ENCODE measurements at regions not wholly inside any gene's neighbourhood (a gene's known extent, or its start where the extent isn't known, plus 50 kb on each side); places are given as distances from the start of the nearest gene placed in this dataset.

- Histone ChIP-seq H3K36me3 (ENCODE audit: control insufficient read depth in 4 of 4, insufficient read depth in 4 of 4, low read length in 4 of 4) (no peaks in the 10 kb centered on the region), H3K9ac (ENCODE audit: insufficient read depth in 1 of 2, low read length in 2 of 2) (no peak overlapping the region), H3K4me1 (ENCODE audit: control insufficient read depth in 5 of 5, insufficient read depth in 5 of 5, low read length in 5 of 5) (no peaks in the 10 kb centered on the region), H3K27ac (ENCODE audit: low read depth in 1 of 2, low read length in 1 of 2) (no peak overlapping the region), H3K9me3 (ENCODE audit: control insufficient read depth in 4 of 4, insufficient read depth in 3 of 4, low read length in 3 of 4) (no peaks in the 10 kb centered on the region), H3K4me3 (no peak overlapping the region), H3K27me3 (ENCODE audit: control insufficient read depth in 3 of 3, insufficient read depth in 3 of 3, low read length in 2 of 3) (no peaks in the 10 kb centered on the region)
- TF ChIP-seq, protein P1, sequence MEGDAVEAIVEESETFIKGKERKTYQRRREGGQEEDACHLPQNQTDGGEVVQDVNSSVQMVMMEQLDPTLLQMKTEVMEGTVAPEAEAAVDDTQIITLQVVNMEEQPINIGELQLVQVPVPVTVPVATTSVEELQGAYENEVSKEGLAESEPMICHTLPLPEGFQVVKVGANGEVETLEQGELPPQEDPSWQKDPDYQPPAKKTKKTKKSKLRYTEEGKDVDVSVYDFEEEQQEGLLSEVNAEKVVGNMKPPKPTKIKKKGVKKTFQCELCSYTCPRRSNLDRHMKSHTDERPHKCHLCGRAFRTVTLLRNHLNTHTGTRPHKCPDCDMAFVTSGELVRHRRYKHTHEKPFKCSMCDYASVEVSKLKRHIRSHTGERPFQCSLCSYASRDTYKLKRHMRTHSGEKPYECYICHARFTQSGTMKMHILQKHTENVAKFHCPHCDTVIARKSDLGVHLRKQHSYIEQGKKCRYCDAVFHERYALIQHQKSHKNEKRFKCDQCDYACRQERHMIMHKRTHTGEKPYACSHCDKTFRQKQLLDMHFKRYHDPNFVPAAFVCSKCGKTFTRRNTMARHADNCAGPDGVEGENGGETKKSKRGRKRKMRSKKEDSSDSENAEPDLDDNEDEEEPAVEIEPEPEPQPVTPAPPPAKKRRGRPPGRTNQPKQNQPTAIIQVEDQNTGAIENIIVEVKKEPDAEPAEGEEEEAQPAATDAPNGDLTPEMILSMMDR (IDR thresholded peaks at IDR 0.05; ENCODE audit: control extremely low read depth, extremely low read depth): no peak
- DNase-seq (no peak), ATAC-seq (ENCODE audit: insufficient read depth, low FRiP score) (no peak)
- 97 to 99% methylated on average over 2 of the region's 2 CpGs for WGBS, 2 donors
These were observed 176.3 kb downstream of the LEPR start for GRCh38 chr1:65596768-65597167.

GRCh38 chr1:65605621-65606020, 185.2 kb downstream of the LEPR start:
- DNase-seq (peak in 2 of 3 donors; percentile 44 to 73), ATAC-seq (ENCODE audit: insufficient read depth, low FRiP score) (no peak)
- no peak overlapping the region for H3K27ac ChIP-seq (ENCODE audit: low read depth in 1 of 2, low read length in 1 of 2)
- no peaks in the 10 kb centered on the region for H3K36me3 ChIP-seq (ENCODE audit: control insufficient read depth in 4 of 4, insufficient read depth in 4 of 4, low read length in 4 of 4)
- TF ChIP-seq, protein P1 (IDR thresholded peaks at IDR 0.05; ENCODE audit: control extremely low read depth, extremely low read depth): no peak
- no peak overlapping the region for H3K4me3 ChIP-seq
- no peak overlapping the region for H3K9ac ChIP-seq (ENCODE audit: insufficient read depth in 1 of 2, low read length in 2 of 2)
- WGBS, 2 donors: 23 to 61% methylated on average over 1 of the region's 1 CpG
- H3K27me3 ChIP-seq (ENCODE audit: control insufficient read depth in 3 of 3, insufficient read depth in 3 of 3, low read length in 2 of 3): no peaks in the 10 kb centered on the region
- no peaks in the 10 kb centered on the region for H3K9me3 ChIP-seq (ENCODE audit: control insufficient read depth in 4 of 4, insufficient read depth in 3 of 4, low read length in 3 of 4)
- no peaks in the 10 kb centered on the region for H3K4me1 ChIP-seq (ENCODE audit: control insufficient read depth in 5 of 5, insufficient read depth in 5 of 5, low read length in 5 of 5)

- TF ChIP-seq, protein P1 (IDR thresholded peaks at IDR 0.05; ENCODE audit: control extremely low read depth, extremely low read depth): no peak
- ATAC-seq (ENCODE audit: insufficient read depth, low FRiP score) (no peak), DNase-seq (no peak)
- Histone ChIP-seq H3K4me1 (ENCODE audit: control insufficient read depth in 5 of 5, insufficient read depth in 5 of 5, low read length in 5 of 5) (no peaks in the 10 kb centered on the region), H3K9me3 (ENCODE audit: control insufficient read depth in 4 of 4, insufficient read depth in 3 of 4, low read length in 3 of 4) (no peaks in the 10 kb centered on the region), H3K27me3 (ENCODE audit: control insufficient read depth in 3 of 3, insufficient read depth in 3 of 3, low read length in 2 of 3) (no peaks in the 10 kb centered on the region), H3K36me3 (ENCODE audit: control insufficient read depth in 4 of 4, insufficient read depth in 4 of 4, low read length in 4 of 4) (no peaks in the 10 kb centered on the region), H3K4me3 (no peak overlapping the region), H3K9ac (ENCODE audit: insufficient read depth in 1 of 2, low read length in 2 of 2) (no peak overlapping the region), H3K27ac (ENCODE audit: low read depth in 1 of 2, low read length in 1 of 2) (no peak overlapping the region)
- 74 to 86% methylated on average over 3 of the region's 3 CpGs for WGBS, 2 donors
These were observed 186.0 kb downstream of the LEPR start for GRCh38 chr1:65606426-65606825.

DNA sequence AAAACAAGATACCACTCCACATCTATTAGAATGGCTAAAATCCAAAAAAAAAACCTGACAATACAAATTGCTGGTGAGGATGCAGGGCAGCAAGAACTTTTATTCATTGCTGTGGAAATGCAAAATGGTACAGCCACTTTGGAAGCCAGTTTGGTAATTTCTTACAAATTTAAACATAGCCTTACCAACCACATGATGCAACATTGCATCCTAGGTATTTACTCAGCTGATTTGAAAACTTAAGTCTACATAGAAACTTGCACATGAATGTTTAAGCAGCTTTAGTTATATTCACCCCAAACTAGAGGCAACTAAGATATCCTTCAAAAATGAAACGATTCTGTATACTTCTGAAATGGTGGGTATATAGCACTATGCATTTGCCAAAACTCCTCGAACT, 178.8 kb upstream of the PDE4B start:
- TF ChIP-seq, protein P1 (IDR thresholded peaks at IDR 0.05; ENCODE audit: control extremely low read depth, extremely low read depth): no peak
- ATAC-seq (ENCODE audit: insufficient read depth, low FRiP score) (no peak), DNase-seq (no peak)
- Histone ChIP-seq H3K27me3 (ENCODE audit: control insufficient read depth in 3 of 3, insufficient read depth in 3 of 3, low read length in 2 of 3) (no peaks in the 10 kb centered on the region), H3K9ac (ENCODE audit: insufficient read depth in 1 of 2, low read length in 2 of 2) (no peak overlapping the region), H3K4me3 (no peak overlapping the region), H3K27ac (ENCODE audit: low read depth in 1 of 2, low read length in 1 of 2) (no peak overlapping the region), H3K4me1 (ENCODE audit: control insufficient read depth in 5 of 5, insufficient read depth in 5 of 5, low read length in 5 of 5) (no peaks in the 10 kb centered on the region), H3K9me3 (ENCODE audit: control insufficient read depth in 4 of 4, insufficient read depth in 3 of 4, low read length in 3 of 4) (no peaks in the 10 kb centered on the region), H3K36me3 (ENCODE audit: control insufficient read depth in 4 of 4, insufficient read depth in 4 of 4, low read length in 4 of 4) (no peaks in the 10 kb centered on the region)
- 95 to 99% methylated on average over 2 of the region's 2 CpGs for WGBS, 2 donors
